Subcutaneous abdominal adipose tissue (tissue), 5 donors: ENCODE measurements at regions not wholly inside any gene's neighbourhood (a gene's known extent, or its start where the extent isn't known, plus 50 kb on each side); places are given as distances from the start of the nearest gene placed in this dataset.
"Not testable (repeated sequence)": the region's sequence is repeated elsewhere in the genome, so short reads cannot be mapped to it uniquely, and the experiment has no call there.

Source experiments
- H3K27ac ChIP-seq: one replicate; pipeline ENCODE4 v1.7.0; 2013; ENCODE audit warnings: low read depth, mild to moderate bottlenecking, inconsistent platforms, low read length, moderate library complexity
- H3K27me3 ChIP-seq, 5 donors: one replicate each; pipeline ENCODE4 v1.7.0; 2013; ENCODE audit warnings: low read length in 5 of 5, inconsistent platforms in 1 of 5; ENCODE audit not compliant: control insufficient read depth in 5 of 5, insufficient read depth in 4 of 5
- H3K36me3 ChIP-seq, 5 donors: one replicate each; pipeline ENCODE4 v1.7.0; 2013; ENCODE audit warnings: low read length in 5 of 5; ENCODE audit not compliant: control insufficient read depth in 5 of 5, insufficient read depth in 5 of 5
- H3K4me1 ChIP-seq, 5 donors: one replicate each; pipeline ENCODE4 v1.7.0; 2013; ENCODE audit warnings: low read length in 5 of 5, mild to moderate bottlenecking in 3 of 5, moderate library complexity in 1 of 5; ENCODE audit not compliant: control insufficient read depth in 5 of 5, insufficient read depth in 5 of 5
- H3K4me3 ChIP-seq, 5 donors: one replicate each; pipeline ENCODE4 v1.7.0; 2013; ENCODE audit warnings: low read length in 5 of 5, low read depth in 1 of 5
- H3K9ac ChIP-seq, 5 donors: one replicate each; pipeline ENCODE4 v1.7.0; 2013; ENCODE audit warnings: low read length in 5 of 5, mild to moderate bottlenecking in 4 of 5, moderate library complexity in 3 of 5
- H3K9me3 ChIP-seq, 5 donors: one replicate each; pipeline ENCODE4 v1.7.0; 2013; ENCODE audit warnings: low read length in 5 of 5; ENCODE audit not compliant: control insufficient read depth in 5 of 5
- donor health status: healthy.
- donor health status: healthy.
- donor health status: healthy.
- donor health status: healthy.
- donor health status: healthy.

GRCh38 chr5:30357371-30357770 lies 836.1 kb upstream of the CDH6 start:
- H3K27me3 ChIP-seq, result no peaks in the 10 kb centered on the region
- no peaks in the 10 kb centered on the region for H3K36me3 ChIP-seq
- no peaks in the 10 kb centered on the region for H3K4me1 ChIP-seq
- no peak overlapping the region for H3K4me3 ChIP-seq
- H3K27ac ChIP-seq, result no peak overlapping the region
- H3K9me3 ChIP-seq, result peaks cover 0 to 2% (median 0%) of the 10 kb centered on the region in 5 donors
- H3K9ac ChIP-seq, result no peak overlapping the region

GRCh38 chr5:30355675-30356074 lies 837.8 kb upstream of the CDH6 start:
- Histone ChIP-seq H3K27ac (no peak overlapping the region), H3K4me3 (no peak overlapping the region), H3K9me3 (peaks cover 0 to 2% (median 0%) of the 10 kb centered on the region in 5 donors), H3K4me1 (no peaks in the 10 kb centered on the region), H3K9ac (no peak overlapping the region), H3K36me3 (no peaks in the 10 kb centered on the region), H3K27me3 (no peaks in the 10 kb centered on the region)

GRCh38 chr5:30347858-30348257 lies 845.6 kb upstream of the CDH6 start:
- Histone ChIP-seq H3K36me3 (no peaks in the 10 kb centered on the region), H3K27ac (no peak overlapping the region), H3K4me1 (no peaks in the 10 kb centered on the region), H3K4me3 (no peak overlapping the region), H3K9ac (no peak overlapping the region), H3K9me3 (no peaks in the 10 kb centered on the region), H3K27me3 (no peaks in the 10 kb centered on the region)

DNA sequence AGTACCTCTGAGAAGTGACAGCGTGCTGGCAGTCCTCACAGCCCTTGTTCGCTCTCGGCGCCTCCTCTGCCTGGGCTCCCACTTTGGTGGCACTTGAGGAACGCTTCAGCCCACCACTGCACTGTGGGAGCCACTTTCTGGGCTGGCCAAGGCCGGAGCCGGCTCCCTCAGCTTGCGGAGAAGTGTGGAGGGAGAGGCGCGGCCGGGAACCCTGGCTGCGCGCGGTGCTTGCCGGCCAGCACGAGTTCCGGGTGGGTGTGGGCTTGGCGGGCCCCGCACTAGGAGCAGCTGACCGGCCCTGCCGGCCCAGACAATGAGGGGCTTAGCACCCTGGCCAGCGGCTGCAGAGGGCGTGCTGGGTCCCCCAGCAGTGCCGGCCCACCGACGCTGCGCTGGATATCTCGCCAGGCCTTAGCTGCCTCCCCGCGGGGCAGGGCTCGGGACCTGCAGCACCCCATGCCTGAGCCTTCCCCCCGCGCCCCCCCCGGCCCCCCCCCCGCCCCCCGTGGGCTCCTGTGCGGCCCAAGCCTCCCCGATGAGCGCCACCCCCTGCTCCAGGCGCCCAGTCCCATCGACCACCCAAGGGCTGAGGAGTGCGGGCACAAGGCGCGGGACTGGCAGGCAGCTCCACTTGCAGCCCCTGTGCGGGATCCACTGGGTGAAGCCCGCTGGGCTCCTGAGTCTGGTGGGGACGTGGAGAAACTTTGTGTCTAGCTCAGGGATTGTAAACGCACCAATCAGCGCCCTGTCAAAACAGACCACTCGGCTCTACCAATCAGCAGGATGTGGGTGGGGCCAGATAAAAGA lies 847.7 kb upstream of the CDH6 start:
- H3K9ac ChIP-seq, H3K36me3 ChIP-seq, H3K9me3 ChIP-seq, H3K4me1 ChIP-seq, H3K27ac ChIP-seq, H3K27me3 ChIP-seq, H3K4me3 ChIP-seq: not testable (repeated sequence)

DNA sequence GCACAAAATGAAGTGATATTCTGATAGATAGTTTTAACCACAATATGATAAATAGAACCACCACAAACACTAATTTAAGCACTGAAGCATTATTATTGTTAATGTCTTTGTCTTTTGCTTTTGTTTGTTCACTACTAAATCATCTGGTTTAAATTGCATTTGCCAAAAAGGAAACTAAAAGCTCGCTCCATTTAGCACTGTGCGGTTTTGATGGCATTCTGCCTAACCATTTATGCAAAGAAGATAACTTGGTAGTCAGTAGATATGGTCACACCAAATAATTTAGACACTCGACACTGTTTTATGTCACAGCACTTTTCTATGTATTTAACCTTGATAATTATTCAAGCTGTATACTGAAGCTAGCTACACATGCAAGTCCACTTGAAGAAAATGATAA lies 849.8 kb upstream of the CDH6 start:
- no peak overlapping the region for H3K27ac ChIP-seq
- H3K36me3 ChIP-seq, result no peaks in the 10 kb centered on the region
- no peak overlapping the region for H3K4me3 ChIP-seq
- no peaks in the 10 kb centered on the region for H3K4me1 ChIP-seq
- H3K27me3 ChIP-seq, result no peaks in the 10 kb centered on the region
- H3K9me3 ChIP-seq, result no peaks in the 10 kb centered on the region
- H3K9ac ChIP-seq, result no peak overlapping the region

- H3K4me3 ChIP-seq, result no peak overlapping the region
- no peak overlapping the region for H3K9ac ChIP-seq
- H3K27ac ChIP-seq, result no peak overlapping the region
- H3K4me1 ChIP-seq, result no peaks in the 10 kb centered on the region
- no peaks in the 10 kb centered on the region for H3K36me3 ChIP-seq
- H3K27me3 ChIP-seq, result no peaks in the 10 kb centered on the region
- no peaks in the 10 kb centered on the region for H3K9me3 ChIP-seq
Observed at GRCh38 chr5:30341466-30341865, 852.0 kb upstream of the CDH6 start.

DNA sequence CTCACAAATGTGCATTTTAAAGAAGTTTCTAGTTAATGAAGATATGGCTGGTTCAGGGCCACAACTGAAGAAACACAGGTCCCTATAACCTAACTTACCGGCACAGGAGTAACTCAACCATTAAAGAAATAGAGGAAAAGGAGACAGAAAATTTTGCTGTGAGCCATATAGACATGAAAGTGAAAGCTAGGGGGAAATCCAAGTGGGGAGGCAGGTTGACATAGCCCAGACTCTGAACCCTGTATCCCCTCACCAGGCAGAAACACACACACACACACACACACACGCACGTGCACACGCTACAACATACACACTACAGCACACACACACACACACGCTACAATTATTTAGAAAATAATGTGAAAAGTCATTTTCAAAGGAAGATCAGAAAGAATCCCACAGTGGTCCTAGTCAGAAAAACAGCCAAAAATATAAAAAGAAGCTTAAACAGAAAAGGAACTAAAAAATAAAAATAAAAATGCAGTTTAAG lies 856.4 kb upstream of the CDH6 start:
- Histone ChIP-seq H3K9me3 (no peaks in the 10 kb centered on the region), H3K27ac (no peak overlapping the region), H3K9ac (no peak overlapping the region), H3K4me3 (no peak overlapping the region), H3K36me3 (no peaks in the 10 kb centered on the region), H3K4me1 (no peaks in the 10 kb centered on the region), H3K27me3 (no peaks in the 10 kb centered on the region)

- no peaks in the 10 kb centered on the region for H3K27me3 ChIP-seq
- no peaks in the 10 kb centered on the region for H3K9me3 ChIP-seq
- H3K36me3 ChIP-seq, result no peaks in the 10 kb centered on the region
- H3K9ac ChIP-seq, result no peak overlapping the region
- no peaks in the 10 kb centered on the region for H3K4me1 ChIP-seq
- H3K27ac ChIP-seq, result no peak overlapping the region
- no peak overlapping the region for H3K4me3 ChIP-seq
Observed at GRCh38 chr5:30331534-30331933, 862.0 kb upstream of the CDH6 start.

- no peaks in the 10 kb centered on the region for H3K36me3 ChIP-seq
- H3K4me1 ChIP-seq, result no peaks in the 10 kb centered on the region
- no peak overlapping the region for H3K9ac ChIP-seq
- H3K4me3 ChIP-seq, result no peak overlapping the region
- H3K27me3 ChIP-seq, result no peaks in the 10 kb centered on the region
- no peak overlapping the region for H3K27ac ChIP-seq
- H3K9me3 ChIP-seq, result no peaks in the 10 kb centered on the region
Observed at GRCh38 chr5:30325795-30326194, 867.7 kb upstream of the CDH6 start.

DNA sequence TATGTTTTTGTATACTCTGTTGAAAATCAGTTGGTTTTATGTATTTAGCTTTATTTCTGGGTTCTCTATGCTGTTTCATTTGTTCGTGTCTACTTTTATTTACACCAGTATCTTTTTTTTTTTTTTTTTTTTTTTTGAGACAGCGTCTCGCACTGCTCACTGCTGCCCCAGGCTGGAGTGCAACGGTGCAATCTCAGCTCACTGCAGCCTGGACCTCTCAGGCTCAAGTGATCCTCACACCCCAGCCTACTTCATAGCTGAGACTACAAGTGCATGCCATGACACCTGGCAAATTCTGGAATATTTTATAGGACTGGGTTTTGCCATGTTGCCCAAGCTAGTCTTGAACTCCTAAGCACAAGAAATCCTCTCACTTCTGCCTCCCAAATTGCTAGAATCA lies 869.4 kb upstream of the CDH6 start:
- Histone ChIP-seq H3K4me3 (no peak overlapping the region), H3K27ac (no peak overlapping the region), H3K9ac (no peak overlapping the region), H3K9me3 (peaks cover 0 to 2% (median 0%) of the 10 kb centered on the region in 5 donors), H3K27me3 (no peaks in the 10 kb centered on the region), H3K4me1 (no peaks in the 10 kb centered on the region), H3K36me3 (no peaks in the 10 kb centered on the region)
